ENCODE measurements at regions not wholly inside any gene's neighbourhood (a gene's known extent, or its start where the extent isn't known, plus 50 kb on each side); places are given as distances from the start of the nearest gene placed in this dataset.

DNA sequence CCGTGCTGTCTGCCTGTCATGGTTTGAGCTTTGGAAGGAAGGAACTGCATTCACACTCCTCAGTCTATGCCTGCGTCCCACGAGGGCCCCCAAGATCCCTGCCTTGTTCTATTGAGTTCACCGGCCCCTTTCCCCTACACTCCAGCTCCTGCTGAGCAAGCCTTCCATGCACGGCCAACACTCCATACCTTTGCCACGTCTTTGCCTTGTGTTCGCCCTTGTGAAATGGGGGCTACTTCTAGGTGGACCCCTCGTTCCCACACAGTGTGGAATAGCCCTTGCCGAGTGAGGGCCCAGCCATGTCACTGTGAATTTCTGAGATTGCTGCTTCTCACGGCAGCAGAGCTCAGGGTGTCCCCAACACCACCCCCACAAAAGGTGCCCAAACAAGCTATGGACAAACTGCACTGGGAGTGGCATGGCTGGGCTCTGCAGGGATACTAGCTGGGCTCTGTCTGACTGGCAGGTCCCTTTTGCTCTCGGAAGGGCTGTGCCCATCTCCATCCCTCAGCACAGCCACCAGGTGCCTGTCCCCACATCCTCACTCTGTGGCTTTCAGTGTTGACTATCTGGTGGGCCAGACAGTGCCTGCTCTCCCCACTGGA lies 67.9 kb upstream of the ADAMTS2 start:
- Histone ChIP-seq H3K9ac (ENCODE audit: low read depth, low read length) (no peak overlapping the region), H3K36me3 (ENCODE audit: insufficient read depth, low read depth, low read length) (no peaks in the 10 kb centered on the region), H3K9me3 (ENCODE audit: insufficient read depth, low read depth, low read length) (no peaks in the 10 kb centered on the region), H3K27ac (ENCODE audit: low read length) (no peak overlapping the region), H3K4me1 (ENCODE audit: insufficient read depth, low read length) (no peaks in the 10 kb centered on the region), H3K4me3 (ENCODE audit: low read length) (no peak overlapping the region), H3K27me3 (ENCODE audit: insufficient read depth, low read length) (no peaks in the 10 kb centered on the region)

DNA sequence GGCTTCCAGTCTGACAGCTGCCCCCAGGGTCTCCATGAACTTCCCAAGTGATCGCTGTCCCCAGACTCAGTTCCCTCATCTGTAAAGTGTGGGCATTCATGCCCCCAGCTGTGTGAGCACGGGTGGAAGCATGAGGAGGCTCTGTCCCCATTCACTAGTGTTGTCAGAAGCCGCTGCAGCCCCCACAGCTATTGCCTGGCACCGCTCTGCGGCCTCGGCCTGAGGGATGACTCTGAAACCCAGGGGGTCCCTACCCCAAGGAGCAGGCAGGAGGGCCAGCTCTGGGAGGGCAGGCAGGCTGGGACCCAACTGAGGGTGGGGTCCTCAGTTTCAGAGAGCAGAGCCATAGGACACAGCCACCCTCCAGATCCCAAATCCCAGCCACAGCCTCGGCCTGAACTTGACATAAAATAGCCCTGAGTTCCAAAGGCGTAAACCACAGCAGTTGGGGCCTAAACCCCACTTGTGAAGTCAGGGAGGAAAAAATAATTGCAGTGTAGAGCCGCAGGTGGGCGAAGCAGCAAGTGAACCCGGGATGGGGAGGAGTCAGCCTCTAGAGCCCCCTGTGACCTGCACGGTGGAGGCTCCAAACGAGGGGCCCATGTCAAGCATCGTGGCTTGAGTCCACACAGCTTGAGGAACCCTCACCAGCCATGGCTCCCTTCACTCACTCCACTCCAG lies 66.0 kb upstream of the ADAMTS2 start:
- Histone ChIP-seq H3K4me1 (ENCODE audit: insufficient read depth, low read length) (no peaks in the 10 kb centered on the region), H3K9me3 (ENCODE audit: insufficient read depth, low read depth, low read length) (no peaks in the 10 kb centered on the region), H3K4me3 (ENCODE audit: low read length) (no peak overlapping the region), H3K36me3 (ENCODE audit: insufficient read depth, low read depth, low read length) (no peaks in the 10 kb centered on the region), H3K9ac (ENCODE audit: low read depth, low read length) (no peak overlapping the region), H3K27me3 (ENCODE audit: insufficient read depth, low read length) (no peaks in the 10 kb centered on the region), H3K27ac (ENCODE audit: low read length) (no peak overlapping the region)

DNA sequence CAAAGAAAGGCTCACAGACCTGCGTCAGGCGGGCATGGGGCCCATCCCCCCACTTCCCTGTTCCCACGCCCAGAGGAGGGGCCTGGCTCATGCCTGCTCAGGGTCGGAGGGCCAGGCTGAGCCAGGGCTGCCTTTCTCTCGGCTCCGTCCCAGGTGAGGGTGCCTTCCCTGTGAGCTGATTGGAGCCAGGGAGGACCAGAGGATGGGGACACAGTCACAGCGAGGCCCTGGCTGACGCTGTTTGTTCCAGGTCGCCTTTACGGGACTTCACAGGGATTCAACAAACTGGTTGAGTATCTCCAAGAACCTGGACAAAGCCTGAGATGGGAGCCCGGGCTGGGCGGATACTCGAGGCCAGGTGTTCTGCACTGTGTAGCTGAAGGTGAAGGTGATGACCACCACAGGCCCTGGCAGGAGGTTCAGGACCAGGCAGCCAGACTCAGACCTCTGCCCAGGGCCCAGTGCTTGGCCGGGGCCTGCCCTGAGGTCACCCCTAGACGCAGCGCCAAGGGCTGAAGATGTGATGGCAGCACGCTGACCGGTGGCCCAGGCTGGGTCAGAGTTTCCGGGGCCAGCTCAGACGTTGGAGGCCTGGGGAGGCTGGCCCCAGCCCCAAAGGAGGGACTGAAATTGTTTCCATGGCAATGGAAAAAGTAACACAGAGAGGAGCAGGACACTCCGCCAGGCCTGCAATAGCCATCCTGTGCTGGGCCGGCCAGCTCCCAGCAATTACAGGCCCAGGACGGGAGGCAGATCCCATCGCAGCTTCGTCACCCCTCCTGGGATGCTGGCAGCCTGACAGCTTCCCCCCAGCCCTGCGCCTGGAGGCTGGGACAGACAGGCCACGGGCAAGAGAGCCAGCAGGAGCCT lies 65.3 kb upstream of the ADAMTS2 start:
- H3K4me1 ChIP-seq (ENCODE audit: insufficient read depth, low read length) = no peaks in the 10 kb centered on the region
- no peaks in the 10 kb centered on the region for H3K9me3 ChIP-seq (ENCODE audit: insufficient read depth, low read depth, low read length)
- H3K27me3 ChIP-seq (ENCODE audit: insufficient read depth, low read length) = no peaks in the 10 kb centered on the region

DNA sequence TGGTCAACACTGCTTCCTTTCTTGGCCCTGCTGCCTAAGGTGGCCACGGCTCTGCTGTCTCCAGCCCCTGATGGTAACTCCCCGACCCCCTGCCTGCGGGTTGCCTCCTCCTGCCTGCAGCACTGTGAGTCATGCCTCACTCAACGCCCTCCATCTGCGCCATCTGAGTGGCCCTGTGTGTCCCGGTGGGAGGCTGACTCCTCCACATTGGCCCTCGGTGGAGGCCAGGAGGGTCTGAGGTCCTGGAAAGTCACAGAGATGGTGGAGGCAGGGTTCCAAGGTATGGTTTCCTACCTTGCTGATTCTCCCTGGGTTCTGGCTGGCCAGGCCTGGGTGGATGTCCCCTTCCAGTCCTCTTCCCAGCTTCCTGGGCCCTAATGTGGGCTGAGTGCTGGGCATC lies 64.5 kb upstream of the ADAMTS2 start:
- H3K9ac ChIP-seq (ENCODE audit: low read depth, low read length) = no peak overlapping the region
- H3K36me3 ChIP-seq (ENCODE audit: insufficient read depth, low read depth, low read length) = no peaks in the 10 kb centered on the region
- no peak overlapping the region for H3K27ac ChIP-seq (ENCODE audit: low read length)
- H3K4me3 ChIP-seq (ENCODE audit: low read length) = no peak overlapping the region
- H3K27me3 ChIP-seq (ENCODE audit: insufficient read depth, low read length) = no peaks in the 10 kb centered on the region
- H3K9me3 ChIP-seq (ENCODE audit: insufficient read depth, low read depth, low read length) = no peaks in the 10 kb centered on the region
- H3K4me1 ChIP-seq (ENCODE audit: insufficient read depth, low read length) = no peaks in the 10 kb centered on the region

More for the DNA sequence above, 65.3 kb upstream of the ADAMTS2 start:
- no peak overlapping the region for H3K4me3 ChIP-seq (ENCODE audit: low read length)
- no peak overlapping the region for H3K27ac ChIP-seq (ENCODE audit: low read length)
- no peaks in the 10 kb centered on the region for H3K36me3 ChIP-seq (ENCODE audit: insufficient read depth, low read depth, low read length)
- no peak overlapping the region for H3K9ac ChIP-seq (ENCODE audit: low read depth, low read length)

DNA sequence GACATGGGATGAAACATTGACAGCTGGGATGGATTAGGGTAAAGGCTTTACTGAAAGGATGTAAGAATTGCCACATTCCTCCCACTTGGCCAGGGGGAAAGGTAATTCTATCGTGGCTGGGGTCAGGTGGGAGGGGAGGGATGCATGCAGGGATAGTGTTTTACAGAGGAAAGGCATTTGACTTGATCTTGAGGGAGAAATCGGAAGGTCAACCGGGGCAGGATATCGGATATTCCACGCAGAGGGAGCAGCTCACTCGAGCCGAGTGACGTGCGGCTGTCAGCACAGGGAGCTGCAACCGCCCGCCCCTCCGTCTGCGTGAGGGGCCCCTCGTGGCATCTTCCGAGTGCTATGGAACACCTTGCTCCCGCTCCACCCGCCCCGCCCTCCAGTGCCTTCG lies 63.4 kb upstream of the ADAMTS2 start:
- Histone ChIP-seq H3K27ac (ENCODE audit: low read length) (no peak overlapping the region), H3K36me3 (ENCODE audit: insufficient read depth, low read depth, low read length) (no peaks in the 10 kb centered on the region), H3K27me3 (ENCODE audit: insufficient read depth, low read length) (no peaks in the 10 kb centered on the region), H3K9ac (ENCODE audit: low read depth, low read length) (no peak overlapping the region), H3K9me3 (ENCODE audit: insufficient read depth, low read depth, low read length) (no peaks in the 10 kb centered on the region), H3K4me3 (ENCODE audit: low read length) (no peak overlapping the region), H3K4me1 (ENCODE audit: insufficient read depth, low read length) (no peaks in the 10 kb centered on the region)

DNA sequence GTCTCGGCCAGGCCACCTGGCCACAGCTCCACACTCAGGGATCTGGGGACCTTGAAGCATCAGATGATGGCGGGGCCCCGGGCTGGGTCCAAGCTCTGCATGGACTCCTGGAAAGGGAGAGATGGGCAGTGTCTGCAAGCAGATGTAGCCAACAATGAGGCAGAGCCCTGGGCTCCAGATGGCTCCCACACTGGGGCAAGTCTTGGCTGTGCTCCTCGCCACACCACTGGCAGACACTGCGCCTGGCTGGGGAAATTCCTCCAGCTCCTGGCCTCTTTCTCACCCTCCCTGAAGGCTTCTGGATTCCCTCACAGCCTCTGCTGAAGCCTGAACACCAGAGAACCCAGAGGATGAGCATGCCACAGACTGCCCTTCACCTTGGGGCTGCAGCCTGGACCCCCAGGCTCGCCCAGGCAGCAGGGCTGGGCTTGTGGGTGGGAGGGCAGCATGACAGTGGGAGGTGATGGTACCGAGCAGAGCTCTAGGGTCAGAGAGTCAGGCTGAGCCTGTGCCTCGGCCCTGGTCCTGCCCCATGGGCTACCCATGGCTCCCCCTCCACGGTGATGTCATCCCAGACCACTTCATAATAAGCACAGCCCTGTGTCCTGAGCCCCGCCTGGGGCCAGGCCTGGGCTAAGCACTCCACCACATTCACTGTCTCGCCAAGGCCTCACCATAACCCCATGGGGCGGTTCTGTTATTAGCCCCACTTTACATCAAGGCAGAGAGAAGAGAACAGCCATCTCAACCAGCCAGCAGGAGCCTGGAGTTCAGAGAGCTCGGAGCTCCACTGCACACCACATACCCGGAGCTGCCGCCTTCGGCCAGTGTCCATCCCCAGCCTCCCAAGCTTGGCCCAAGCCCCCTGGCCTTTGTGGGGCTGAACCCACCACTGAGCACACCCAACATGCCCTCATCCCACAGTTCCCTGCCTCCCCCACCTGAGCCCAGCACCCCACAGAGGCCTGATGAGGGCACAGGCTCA lies 62.2 kb upstream of the ADAMTS2 start:
- Histone ChIP-seq H3K4me1 (ENCODE audit: insufficient read depth, low read length) (no peaks in the 10 kb centered on the region), H3K4me3 (ENCODE audit: low read length) (no peak overlapping the region), H3K27ac (ENCODE audit: low read length) (no peak overlapping the region), H3K36me3 (ENCODE audit: insufficient read depth, low read depth, low read length) (no peaks in the 10 kb centered on the region), H3K9me3 (ENCODE audit: insufficient read depth, low read depth, low read length) (peaks cover 5% of the 10 kb centered on the region; the same call in 1 of the 2 replicates), H3K9ac (ENCODE audit: low read depth, low read length) (no peak overlapping the region), H3K27me3 (ENCODE audit: insufficient read depth, low read length) (no peaks in the 10 kb centered on the region)

DNA sequence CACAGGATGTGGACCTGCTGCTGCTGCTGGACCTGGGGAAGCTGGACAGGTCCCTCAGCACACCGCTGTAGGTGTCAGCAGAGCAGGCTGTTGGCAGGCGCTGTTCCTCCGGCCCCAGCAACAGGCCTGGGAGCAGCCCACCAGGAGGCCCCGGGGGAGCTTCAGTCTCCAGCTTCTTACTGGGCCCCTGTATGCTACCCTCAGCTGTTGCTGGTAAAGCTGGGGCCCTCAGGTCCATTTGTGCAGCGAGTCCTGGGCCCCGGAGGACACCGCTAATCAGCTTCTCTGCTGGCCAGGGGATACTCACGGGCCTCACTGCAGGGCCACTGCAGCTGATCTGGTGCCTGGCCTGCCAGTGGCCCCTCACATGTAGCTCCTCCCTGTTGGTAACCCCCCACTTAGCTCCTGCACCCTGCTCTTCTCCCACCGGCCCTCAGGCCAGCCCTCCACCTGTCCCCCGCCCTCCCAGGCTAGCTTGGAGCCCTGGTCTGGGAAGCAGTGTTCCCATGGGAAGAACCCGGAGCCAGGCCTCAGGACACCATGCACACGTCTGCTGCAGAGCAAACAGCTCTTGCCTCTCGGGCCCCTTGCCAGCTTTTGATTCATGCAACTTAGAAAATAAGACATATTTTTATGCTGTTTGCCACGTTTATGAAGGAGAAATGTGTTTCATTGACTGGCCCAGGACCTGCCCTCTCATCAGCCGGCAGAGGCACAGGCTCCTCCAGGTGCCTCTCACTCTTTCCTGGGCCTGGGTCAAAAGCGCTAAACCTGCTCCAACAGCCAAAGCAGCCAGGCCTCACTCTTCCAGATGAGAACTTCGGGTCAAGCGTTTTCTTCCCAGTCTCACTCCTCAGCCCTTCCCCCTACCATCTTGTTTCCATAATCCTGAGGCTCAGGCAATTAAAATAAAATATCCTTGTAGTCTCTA lies 61.0 kb upstream of the ADAMTS2 start:
- no peaks in the 10 kb centered on the region for H3K27me3 ChIP-seq (ENCODE audit: insufficient read depth, low read length)
- no peaks in the 10 kb centered on the region for H3K36me3 ChIP-seq (ENCODE audit: insufficient read depth, low read depth, low read length)
- H3K9ac ChIP-seq (ENCODE audit: low read depth, low read length) = no peak overlapping the region
- no peak overlapping the region for H3K4me3 ChIP-seq (ENCODE audit: low read length)
- peaks cover 14% of the 10 kb centered on the region for H3K9me3 ChIP-seq (ENCODE audit: insufficient read depth, low read depth, low read length)
- H3K4me1 ChIP-seq (ENCODE audit: insufficient read depth, low read length) = no peaks in the 10 kb centered on the region
- no peak overlapping the region for H3K27ac ChIP-seq (ENCODE audit: low read length)

DNA sequence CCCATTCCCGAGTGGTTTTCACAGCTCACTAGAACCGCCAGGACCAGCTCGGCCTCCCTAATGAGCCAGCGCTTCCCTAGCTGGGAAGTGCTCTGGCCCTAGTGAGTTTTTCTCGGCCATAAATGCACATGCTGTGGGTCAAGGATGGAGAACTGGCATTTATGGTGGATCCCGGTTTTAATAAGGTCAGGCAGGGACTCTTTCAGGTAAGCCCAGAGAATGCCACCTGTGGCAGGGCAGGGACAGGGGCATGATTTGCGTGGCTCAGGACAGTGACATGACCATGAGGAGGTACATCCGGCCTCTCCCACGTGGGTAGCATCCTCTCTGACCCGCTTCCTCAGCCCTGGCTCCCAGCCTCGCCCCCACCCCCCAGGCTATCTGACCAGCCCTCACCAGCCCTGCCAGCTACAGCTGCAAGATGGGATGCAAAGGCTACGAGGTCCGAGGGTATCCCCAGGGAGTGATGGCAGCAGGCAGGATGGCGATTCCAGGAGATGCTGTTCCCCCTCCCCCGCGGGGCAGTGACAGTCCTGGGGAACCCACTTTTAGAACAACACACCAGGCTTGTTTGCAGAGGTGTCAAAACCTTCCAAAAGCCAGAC lies 60.3 kb upstream of the ADAMTS2 start:
- Histone ChIP-seq H3K9ac (ENCODE audit: low read depth, low read length) (no peak overlapping the region), H3K27me3 (ENCODE audit: insufficient read depth, low read length) (no peaks in the 10 kb centered on the region), H3K27ac (ENCODE audit: low read length) (no peak overlapping the region), H3K4me1 (ENCODE audit: insufficient read depth, low read length) (no peaks in the 10 kb centered on the region), H3K9me3 (ENCODE audit: insufficient read depth, low read depth, low read length) (peaks cover 22% of the 10 kb centered on the region), H3K36me3 (ENCODE audit: insufficient read depth, low read depth, low read length) (no peaks in the 10 kb centered on the region), H3K4me3 (ENCODE audit: low read length) (no peak overlapping the region)

DNA sequence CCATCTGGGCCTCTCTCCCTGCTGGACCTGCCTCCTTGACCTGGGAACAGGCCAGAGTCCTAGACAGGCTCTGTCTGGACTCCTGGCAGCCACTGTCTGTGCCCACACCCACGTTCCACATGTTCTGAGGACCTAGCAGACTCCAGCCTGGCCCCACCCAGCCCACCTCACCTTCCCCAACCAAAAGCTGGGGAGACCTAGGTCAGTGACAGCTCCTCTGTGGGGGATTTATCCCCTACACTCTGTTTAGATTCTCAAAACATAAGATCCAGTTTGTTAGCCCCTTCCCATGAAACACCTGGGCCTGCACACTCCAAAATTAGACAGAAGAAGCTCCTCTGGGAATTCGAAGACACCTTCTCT lies 59.8 kb upstream of the ADAMTS2 start:
- Histone ChIP-seq H3K9me3 (ENCODE audit: insufficient read depth, low read depth, low read length) (peaks cover 27% of the 10 kb centered on the region), H3K4me1 (ENCODE audit: insufficient read depth, low read length) (no peaks in the 10 kb centered on the region), H3K36me3 (ENCODE audit: insufficient read depth, low read depth, low read length) (no peaks in the 10 kb centered on the region), H3K9ac (ENCODE audit: low read depth, low read length) (no peak overlapping the region), H3K27ac (ENCODE audit: low read length) (no peak overlapping the region), H3K4me3 (ENCODE audit: low read length) (no peak overlapping the region), H3K27me3 (ENCODE audit: insufficient read depth, low read length) (no peaks in the 10 kb centered on the region)

DNA sequence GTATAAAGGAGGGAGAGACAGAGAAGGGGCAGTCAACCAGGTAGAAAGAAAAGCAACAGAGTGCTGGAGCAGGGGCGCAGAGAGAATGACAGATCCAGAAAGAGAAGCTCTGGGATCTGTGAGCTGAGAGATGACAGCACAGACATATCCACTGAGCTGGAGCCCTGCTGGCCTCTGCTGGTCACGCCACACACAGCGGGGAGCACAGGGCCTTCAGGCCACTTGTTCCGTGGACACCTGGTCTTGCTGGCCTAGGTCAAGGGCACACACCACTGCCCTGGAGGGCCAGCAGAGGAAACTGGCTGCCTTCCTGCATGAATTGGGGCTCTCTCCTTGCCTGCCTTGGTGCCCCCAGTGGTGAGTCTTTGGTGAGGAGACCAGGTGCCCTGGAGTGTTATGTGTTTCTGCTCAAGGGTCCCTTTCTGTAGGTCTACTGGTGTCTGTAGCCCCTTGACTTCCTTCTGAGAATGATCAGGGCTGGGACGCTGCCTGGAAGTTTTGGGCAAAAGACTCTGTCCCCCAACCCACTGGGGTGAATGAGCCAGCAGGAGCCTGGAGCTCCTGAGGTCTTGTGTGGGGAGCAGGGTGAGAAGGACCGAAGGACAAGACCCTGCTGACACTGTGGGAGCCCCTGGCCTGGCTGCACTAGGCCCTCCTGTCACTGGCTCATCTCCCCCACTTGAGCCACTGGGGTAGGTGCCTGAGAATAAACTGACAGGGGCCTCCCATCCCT lies 59.2 kb upstream of the ADAMTS2 start:
- Histone ChIP-seq H3K27me3 (ENCODE audit: insufficient read depth, low read length) (no peaks in the 10 kb centered on the region), H3K4me1 (ENCODE audit: insufficient read depth, low read length) (no peaks in the 10 kb centered on the region)

More for the DNA sequence above, 59.2 kb upstream of the ADAMTS2 start:
- Histone ChIP-seq H3K27ac (ENCODE audit: low read length) (no peak overlapping the region), H3K9me3 (ENCODE audit: insufficient read depth, low read depth, low read length) (peaks cover 30% of the 10 kb centered on the region), H3K36me3 (ENCODE audit: insufficient read depth, low read depth, low read length) (no peaks in the 10 kb centered on the region), H3K4me3 (ENCODE audit: low read length) (no peak overlapping the region), H3K9ac (ENCODE audit: low read depth, low read length) (no peak overlapping the region)

All from iPS-20b (cell line).